ENCODE measurements at regions not wholly inside any gene's neighbourhood (a gene's known extent, or its start where the extent isn't known, plus 50 kb on each side); places are given as distances from the start of the nearest gene placed in this dataset.

DNA sequence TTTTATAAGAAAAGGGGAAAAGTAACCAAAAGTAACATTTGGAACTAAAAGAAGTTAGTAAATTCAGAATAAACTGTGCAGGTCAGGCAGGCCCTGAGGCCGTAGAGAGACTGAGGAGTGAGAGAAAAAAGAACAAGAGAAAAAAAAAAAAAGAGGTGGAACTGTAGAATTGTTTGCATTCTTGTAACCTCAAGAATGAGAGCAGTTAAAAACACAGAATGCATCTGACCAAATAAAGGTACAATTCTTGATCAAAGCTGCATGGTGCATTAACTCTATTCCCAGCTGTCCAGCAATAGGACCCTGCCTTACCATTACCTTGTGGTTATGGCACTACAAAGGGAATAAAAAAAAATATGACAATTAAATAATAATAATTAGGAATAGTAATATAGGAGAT lies 170.1 kb upstream of the SEMA3A start:
- BruUV-seq (replicated peaks), result no TSS peak
- intact Hi-C loops (cut with micrococcal nuclease; ENCODE audit: unreplicated experiment), result no loop called here
- Histone ChIP-seq H3K4me2 (ENCODE audit: low read length) (no peak overlapping the region), H3K36me3 (ENCODE audit: insufficient read depth, low read length) (no peaks in the 10 kb centered on the region), H2AFZ (ENCODE audit: low read length) (no peak overlapping the region), H3K9me3 (ENCODE audit: low read length) (no peaks in the 10 kb centered on the region), H3K27ac (ENCODE audit: low read depth, low read length, poor library complexity, severe bottlenecking) (no peak overlapping the region), H3K4me3 (ENCODE audit: low read depth, low read length, poor library complexity, severe bottlenecking) (no peak overlapping the region), H4K20me1 (ENCODE audit: insufficient read depth, low read length) (no peaks in the 10 kb centered on the region), H3K79me2 (ENCODE audit: insufficient read depth, low read depth, low read length) (no peaks in the 10 kb centered on the region), H3K9me2 (ENCODE audit: insufficient read depth, low read length) (no peaks in the 10 kb centered on the region), H3K4me1 (ENCODE audit: insufficient read depth, low read length, poor library complexity, severe bottlenecking) (no peaks in the 10 kb centered on the region)
- DNase-seq (ENCODE audit: low spot score), result no peak
- no peak for TF ChIP-seq EZH2phosphoT487 (IDR thresholded peaks at IDR 0.05; ENCODE audit: borderline replicate concordance, low read depth, low read length)
- TF ChIP-seq, protein P1, sequence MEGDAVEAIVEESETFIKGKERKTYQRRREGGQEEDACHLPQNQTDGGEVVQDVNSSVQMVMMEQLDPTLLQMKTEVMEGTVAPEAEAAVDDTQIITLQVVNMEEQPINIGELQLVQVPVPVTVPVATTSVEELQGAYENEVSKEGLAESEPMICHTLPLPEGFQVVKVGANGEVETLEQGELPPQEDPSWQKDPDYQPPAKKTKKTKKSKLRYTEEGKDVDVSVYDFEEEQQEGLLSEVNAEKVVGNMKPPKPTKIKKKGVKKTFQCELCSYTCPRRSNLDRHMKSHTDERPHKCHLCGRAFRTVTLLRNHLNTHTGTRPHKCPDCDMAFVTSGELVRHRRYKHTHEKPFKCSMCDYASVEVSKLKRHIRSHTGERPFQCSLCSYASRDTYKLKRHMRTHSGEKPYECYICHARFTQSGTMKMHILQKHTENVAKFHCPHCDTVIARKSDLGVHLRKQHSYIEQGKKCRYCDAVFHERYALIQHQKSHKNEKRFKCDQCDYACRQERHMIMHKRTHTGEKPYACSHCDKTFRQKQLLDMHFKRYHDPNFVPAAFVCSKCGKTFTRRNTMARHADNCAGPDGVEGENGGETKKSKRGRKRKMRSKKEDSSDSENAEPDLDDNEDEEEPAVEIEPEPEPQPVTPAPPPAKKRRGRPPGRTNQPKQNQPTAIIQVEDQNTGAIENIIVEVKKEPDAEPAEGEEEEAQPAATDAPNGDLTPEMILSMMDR (conservative IDR thresholded peaks at IDR 0.05; ENCODE audit: low read length), result no peak
- ChIA-PET CTCF (ENCODE audit: unreplicated experiment) (no interaction called here), POLR2A (no interaction called here)

GRCh38 chr7:84363741-84364140 lies 169.2 kb upstream of the SEMA3A start:
- Histone ChIP-seq H3K4me1 (ENCODE audit: insufficient read depth, low read length, poor library complexity, severe bottlenecking) (no peaks in the 10 kb centered on the region), H2AFZ (ENCODE audit: low read length) (no peak overlapping the region), H4K20me1 (ENCODE audit: insufficient read depth, low read length) (no peaks in the 10 kb centered on the region), H3K4me2 (ENCODE audit: low read length) (no peak overlapping the region), H3K79me2 (ENCODE audit: insufficient read depth, low read depth, low read length) (no peaks in the 10 kb centered on the region), H3K36me3 (ENCODE audit: insufficient read depth, low read length) (no peaks in the 10 kb centered on the region), H3K4me3 (ENCODE audit: low read depth, low read length, poor library complexity, severe bottlenecking) (no peak overlapping the region), H3K9me3 (ENCODE audit: low read length) (no peaks in the 10 kb centered on the region), H3K27ac (ENCODE audit: low read depth, low read length, poor library complexity, severe bottlenecking) (no peak overlapping the region), H3K9me2 (ENCODE audit: insufficient read depth, low read length) (no peaks in the 10 kb centered on the region)
- BruUV-seq (replicated peaks), result no TSS peak
- ChIA-PET POLR2A (no interaction called here), CTCF (ENCODE audit: unreplicated experiment) (no interaction called here)
- TF ChIP-seq EZH2phosphoT487 (IDR thresholded peaks at IDR 0.05; ENCODE audit: borderline replicate concordance, low read depth, low read length), result no peak
- TF ChIP-seq, protein P1 (conservative IDR thresholded peaks at IDR 0.05; ENCODE audit: low read length), result no peak
- DNase-seq (ENCODE audit: low spot score), result no peak
- intact Hi-C loops (cut with micrococcal nuclease; ENCODE audit: unreplicated experiment), result no loop called here

DNA sequence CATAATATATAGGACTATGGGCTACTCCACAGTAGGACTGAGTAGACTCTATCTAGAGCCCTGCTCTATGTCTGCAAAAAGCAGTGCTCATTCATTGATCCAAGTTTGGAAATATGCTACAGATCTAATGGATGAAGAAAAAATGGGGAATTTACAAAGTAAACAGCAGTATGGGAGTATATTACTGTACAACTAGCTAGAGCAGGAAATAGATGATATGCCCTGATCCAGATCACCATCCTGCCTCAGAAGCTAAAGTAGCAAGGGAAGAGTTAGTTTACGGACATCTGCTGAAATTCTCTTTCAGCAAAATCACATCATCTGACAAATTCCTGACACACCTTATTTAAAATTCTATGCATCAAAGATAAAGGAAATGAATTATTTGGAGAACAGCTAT lies 168.2 kb upstream of the SEMA3A start:
- Histone ChIP-seq H3K9me3 (ENCODE audit: low read length) (no peaks in the 10 kb centered on the region), H4K20me1 (ENCODE audit: insufficient read depth, low read length) (no peaks in the 10 kb centered on the region), H3K9me2 (ENCODE audit: insufficient read depth, low read length) (no peaks in the 10 kb centered on the region), H3K79me2 (ENCODE audit: insufficient read depth, low read depth, low read length) (no peaks in the 10 kb centered on the region), H3K4me1 (ENCODE audit: insufficient read depth, low read length, poor library complexity, severe bottlenecking) (no peaks in the 10 kb centered on the region), H3K27ac (ENCODE audit: low read depth, low read length, poor library complexity, severe bottlenecking) (no peak overlapping the region), H2AFZ (ENCODE audit: low read length) (no peak overlapping the region), H3K4me2 (ENCODE audit: low read length) (no peak overlapping the region), H3K4me3 (ENCODE audit: low read depth, low read length, poor library complexity, severe bottlenecking) (no peak overlapping the region), H3K36me3 (ENCODE audit: insufficient read depth, low read length) (no peaks in the 10 kb centered on the region)
- no TSS peak for BruUV-seq (replicated peaks)
- ChIA-PET CTCF (ENCODE audit: unreplicated experiment) (no interaction called here), POLR2A (no interaction called here)
- TF ChIP-seq EZH2phosphoT487 (IDR thresholded peaks at IDR 0.05; ENCODE audit: borderline replicate concordance, low read depth, low read length), result no peak
- TF ChIP-seq, protein P1 (conservative IDR thresholded peaks at IDR 0.05; ENCODE audit: low read length), result no peak
- DNase-seq (ENCODE audit: low spot score), result no peak
- intact Hi-C loops (cut with micrococcal nuclease; ENCODE audit: unreplicated experiment), result no loop called here
